H9 (cell line): ENCODE measurements at regions not wholly inside any gene's neighbourhood (a gene's known extent, or its start where the extent isn't known, plus 50 kb on each side); places are given as distances from the start of the nearest gene placed in this dataset.

Experiments used
- DNase-seq: peaks from one replicate; pipeline ENCODE4 v3.0.0-alpha.2; 2017
- H2AFZ ChIP-seq: one replicate; pipeline ENCODE4 v1.6.1; 2013; ENCODE audit warnings: mild to moderate bottlenecking, low read length, control low read depth, moderate library complexity
- H2AK5ac ChIP-seq: 2 replicates; pipeline ENCODE4 v1.6.1; 2013; ENCODE audit warnings: low read length, control low read depth, mixed read lengths; ENCODE audit not compliant: insufficient read length
- H2BK120ac ChIP-seq: one replicate; pipeline ENCODE4 v1.6.1; 2013; ENCODE audit warnings: low read depth, mild to moderate bottlenecking, low read length, control low read depth, inconsistent platforms; ENCODE audit not compliant: poor library complexity, severe bottlenecking
- H2BK12ac ChIP-seq: 2 replicates; pipeline ENCODE4 v1.6.1; 2013; ENCODE audit warnings: low read length, control low read depth, mixed read lengths, low read depth; ENCODE audit not compliant: insufficient read length
- H2BK15ac ChIP-seq: 2 replicates; pipeline ENCODE4 v1.6.1; 2013; ENCODE audit warnings: low read depth, low read length, control low read depth
- H2BK20ac ChIP-seq: one replicate; pipeline ENCODE4 v1.6.1; 2013; ENCODE audit warnings: low read depth, mild to moderate bottlenecking, low read length, control low read depth, inconsistent platforms; ENCODE audit not compliant: poor library complexity, severe bottlenecking
- H2BK5ac ChIP-seq: 2 replicates; pipeline ENCODE4 v1.6.1; 2013; ENCODE audit warnings: low read length, control low read depth, mixed read lengths; ENCODE audit not compliant: insufficient read length
- H3K14ac ChIP-seq: 2 replicates; pipeline ENCODE4 v1.6.1; 2013; ENCODE audit warnings: low read length, control low read depth; ENCODE audit not compliant: insufficient read depth
- H3K18ac ChIP-seq: 2 replicates; pipeline ENCODE4 v1.6.1; 2013; ENCODE audit warnings: low read depth, mild to moderate bottlenecking, mixed read lengths, low read length, control low read depth; ENCODE audit not compliant: insufficient read length
- H3K23ac ChIP-seq: 2 replicates; pipeline ENCODE4 v1.6.1; 2013; ENCODE audit warnings: low read length, control low read depth, mixed read lengths, low read depth; ENCODE audit not compliant: insufficient read length
- H3K23me2 ChIP-seq: 2 replicates; pipeline ENCODE4 v1.6.1; 2013; ENCODE audit warnings: low read depth, mild to moderate bottlenecking, mixed read lengths, low read length, control low read depth; ENCODE audit not compliant: insufficient read length, poor library complexity, severe bottlenecking
- H3K27ac ChIP-seq: 2 replicates; pipeline ENCODE4 v1.5.1; 2013; ENCODE audit warnings: low read length, control low read depth, mixed read lengths, low read depth; ENCODE audit not compliant: insufficient read length
- H3K27me3 ChIP-seq: 2 replicates; pipeline ENCODE4 v1.6.1; 2013; ENCODE audit warnings: low read length, control low read depth, inconsistent platforms; ENCODE audit not compliant: insufficient read depth
- H3K4ac ChIP-seq: 2 replicates; pipeline ENCODE4 v1.6.1; 2013; ENCODE audit warnings: low read depth, mild to moderate bottlenecking, control low read depth, inconsistent platforms, low read length, moderate library complexity
- H3K4me1 ChIP-seq: 2 replicates; pipeline ENCODE4 v1.6.1; 2013; ENCODE audit warnings: low read length, control low read depth, inconsistent platforms; ENCODE audit not compliant: insufficient read depth
- H3K4me2 ChIP-seq: 2 replicates; pipeline ENCODE4 v1.6.1; 2013; ENCODE audit warnings: low read length, control low read depth, mixed read lengths; ENCODE audit not compliant: insufficient read length, insufficient read depth
- H3K56ac ChIP-seq: 2 replicates; pipeline ENCODE4 v1.6.1; 2013; ENCODE audit warnings: low read depth, mild to moderate bottlenecking, mixed read lengths, low read length, control low read depth; ENCODE audit not compliant: insufficient read length
- H3K79me1 ChIP-seq: 2 replicates; pipeline ENCODE4 v1.6.1; 2013; ENCODE audit warnings: low read depth, mild to moderate bottlenecking, moderate library complexity, low read length, control low read depth, inconsistent platforms; ENCODE audit not compliant: insufficient read depth, poor library complexity, severe bottlenecking
- H3K79me2 ChIP-seq: 2 replicates; pipeline ENCODE4 v1.6.1; 2013; ENCODE audit warnings: low read length, control low read depth, inconsistent platforms; ENCODE audit not compliant: insufficient read depth
- H3K9ac ChIP-seq: 2 replicates; pipeline ENCODE4 v1.6.1; 2013; ENCODE audit warnings: low read length, control low read depth, mixed read lengths; ENCODE audit not compliant: insufficient read length; ENCODE audit errors: extremely low read depth
- H3K9me3 ChIP-seq: one replicate; pipeline ENCODE4 v1.6.1; 2013; ENCODE audit warnings: low read depth, low read length, inconsistent platforms; ENCODE audit not compliant: control insufficient read depth
- H3T11ph ChIP-seq: one replicate; pipeline ENCODE4 v1.6.1; 2013; ENCODE audit warnings: mild to moderate bottlenecking, low read length, control low read depth, inconsistent platforms
- H4K20me1 ChIP-seq: one replicate; pipeline ENCODE4 v1.6.1; 2013; ENCODE audit not compliant: control insufficient read depth, insufficient read length, insufficient read depth
- H4K5ac ChIP-seq: 2 replicates; pipeline ENCODE4 v1.6.1; 2013; ENCODE audit warnings: low read depth, mild to moderate bottlenecking, mixed read lengths, low read length, control low read depth; ENCODE audit not compliant: insufficient read length
- H4K8ac ChIP-seq: replicated peaks from 2 replicates; pipeline ENCODE4 v1.6.1; 2013; ENCODE audit warnings: low read length, control low read depth, mixed read lengths, low read depth; ENCODE audit not compliant: insufficient read length
- H4K91ac ChIP-seq: 2 replicates; pipeline ENCODE4 v1.6.1; 2013; ENCODE audit warnings: low read depth, mild to moderate bottlenecking, moderate library complexity, mixed read lengths, low read length, control low read depth; ENCODE audit not compliant: insufficient read length
- H3K27ac Mint-ChIP-seq, 3 experiments: 2 replicates in 2 of 3; 3 replicates in 1 of 3; pipeline ENCODE4 v1.8.0; 2020 to 2021; ENCODE audit warnings: mixed read lengths in 3 of 3, mild to moderate bottlenecking in 1 of 3, moderate library complexity in 1 of 3
- H3K27me3 Mint-ChIP-seq: 2 replicates; pipeline ENCODE4 v1.8.0; 2021; ENCODE audit warnings: low read depth, mild to moderate bottlenecking, moderate library complexity, mixed read lengths
- H3K36me3 Mint-ChIP-seq, 3 experiments: 2 replicates in 2 of 3; 3 replicates in 1 of 3; pipeline ENCODE4 v1.8.0; 2020 to 2021; ENCODE audit warnings: low read depth in 3 of 3, mixed read lengths in 3 of 3; ENCODE audit not compliant: insufficient read depth in 1 of 3
- H3K4me1 Mint-ChIP-seq, 2 experiments: 2 replicates each; pipeline ENCODE4 v1.8.0; 2020; ENCODE audit warnings: mixed read lengths in 2 of 2
- H3K4me3 Mint-ChIP-seq, 2 experiments: 2 replicates in 1 of 2; 3 replicates in 1 of 2; pipeline ENCODE4 v1.8.0; 2020 to 2021; ENCODE audit warnings: mild to moderate bottlenecking in 2 of 2, mixed read lengths in 2 of 2, moderate library complexity in 1 of 2
- H3K9me3 Mint-ChIP-seq, 2 experiments: 2 replicates in 1 of 2; 3 replicates in 1 of 2; pipeline ENCODE4 v1.8.0; 2020; ENCODE audit warnings: mild to moderate bottlenecking in 2 of 2, mixed read lengths in 2 of 2, moderate library complexity in 1 of 2
- CTCF ChIP-seq: fragments of 200-600 bp; sonication (generic); conservative IDR thresholded peaks from 3 replicates; pipeline ENCODE4 v1.8.0; 2021; ENCODE audit warnings: antibody characterized with exemption, mild to moderate bottlenecking
- WGBS: extraction: QIAGEN DNeasy Blood & Tissue Kit; methylation state at CpG from one replicate; pipeline ENCODE4 v1.1.7; 2013; ENCODE audit warnings: missing lambda C conversion rate, low lambda C conversion rate, mixed read lengths; ENCODE audit not compliant: insufficient read length; ENCODE audit errors: extremely low coverage; 5-methylcytosine and 5-hydroxymethylcytosine counted together

- Mint-ChIP-seq H3K4me1 (peaks cover 6% of the 10 kb centered on the region in 2 experiments), H3K27me3 (no peaks in the 10 kb centered on the region), H3K36me3 (no peaks in the 10 kb centered on the region), H3K9me3 (no peaks in the 10 kb centered on the region; a peak in 1 of 5 replicates), H3K27ac (no peak overlapping the region), H3K4me3 (no peak overlapping the region)
- H3K23me2 ChIP-seq: no peaks in the 10 kb centered on the region
- no peak overlapping the region for H2BK12ac ChIP-seq
- H2AFZ ChIP-seq: no peak overlapping the region
- no peak overlapping the region for H3K27ac ChIP-seq
- no peaks in the 10 kb centered on the region for H3K79me2 ChIP-seq
- H3K9ac ChIP-seq: no peak overlapping the region
- no peak for DNase-seq
- no peaks in the 10 kb centered on the region for H3K79me1 ChIP-seq
- H4K91ac ChIP-seq: no peak overlapping the region
- H4K5ac ChIP-seq: no peak overlapping the region
- H4K8ac ChIP-seq: no peak overlapping the region
- no peak overlapping the region for H2BK15ac ChIP-seq
- H4K20me1 ChIP-seq: no peaks in the 10 kb centered on the region
- no peak overlapping the region for H2BK5ac ChIP-seq
- WGBS: no CpG with 5 or more reads among the region's 6 CpGs
- H3K9me3 ChIP-seq: no peaks in the 10 kb centered on the region
- no peak overlapping the region for H2BK20ac ChIP-seq
- H2BK120ac ChIP-seq: no peak overlapping the region
- no peak overlapping the region for H3K14ac ChIP-seq
- H3K27me3 ChIP-seq: no peaks in the 10 kb centered on the region
- no peak overlapping the region for H3T11ph ChIP-seq
- H3K56ac ChIP-seq: no peak overlapping the region
- H2AK5ac ChIP-seq: no peak overlapping the region
- no peak for TF ChIP-seq CTCF
- no peak overlapping the region for H3K4ac ChIP-seq
- no peak overlapping the region for H3K18ac ChIP-seq
- no peak overlapping the region for H3K4me2 ChIP-seq
- H3K4me1 ChIP-seq: no peaks in the 10 kb centered on the region
- H3K23ac ChIP-seq: no peak overlapping the region
Measured at GRCh38 chr15:95262866-95263564, 1031.7 kb downstream of the MCTP2 start.
